HG02938 (cell line): ENCODE measurements at regions not wholly inside any gene's neighbourhood (a gene's known extent, or its start where the extent isn't known, plus 50 kb on each side); places are given as distances from the start of the nearest gene placed in this dataset.
"Not testable (repeated sequence)": the region's sequence is repeated elsewhere in the genome, so short reads cannot be mapped to it uniquely, and the experiment has no call there.

Experiments used
- ATAC-seq: cut with Tn5 transposase; IDR thresholded peaks from one replicate; pipeline ENCODE4 v1.9.1; 2021; ENCODE audit warnings: mild to moderate bottlenecking, moderate library complexity; ENCODE audit not compliant: unreplicated experiment

DNA sequence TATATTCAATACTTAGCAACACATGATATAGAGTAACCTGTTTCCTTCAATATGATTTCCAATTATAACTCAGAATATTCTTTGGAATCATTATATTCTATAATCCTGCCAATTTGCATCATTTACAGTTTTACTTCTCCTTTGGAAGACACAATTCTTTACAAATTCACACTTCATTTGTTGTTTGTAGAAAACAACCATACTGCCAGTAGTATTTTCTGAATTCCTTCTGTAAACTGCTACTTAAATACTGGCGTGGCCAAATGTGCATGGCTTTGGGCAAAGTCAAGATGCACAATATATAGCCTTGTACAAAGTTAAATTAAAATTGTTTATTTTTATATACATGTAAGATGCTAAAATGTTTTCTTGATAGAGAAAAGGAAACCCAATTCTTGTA lies 687.1 kb upstream of the NEGR1 start:
- ATAC-seq = no peak

DNA sequence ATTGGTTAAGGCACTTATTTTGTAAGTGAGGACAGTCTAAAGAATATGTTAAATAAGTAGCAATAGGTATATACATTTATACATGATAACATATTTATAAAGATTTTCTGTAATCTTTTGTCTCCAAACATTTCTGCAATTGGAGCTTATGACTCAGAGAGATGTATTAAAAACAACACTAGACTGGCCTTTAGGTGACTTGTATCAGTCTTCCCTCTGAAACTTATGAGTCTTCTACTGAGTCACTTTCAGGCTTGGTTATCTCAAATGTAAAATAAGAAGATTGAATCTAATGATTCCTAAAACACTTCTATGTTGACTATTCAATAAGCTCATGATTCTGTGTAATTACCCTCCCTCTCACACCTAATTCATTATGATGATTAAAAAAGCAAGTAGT lies 672.6 kb upstream of the NEGR1 start:
- no peak for ATAC-seq

DNA sequence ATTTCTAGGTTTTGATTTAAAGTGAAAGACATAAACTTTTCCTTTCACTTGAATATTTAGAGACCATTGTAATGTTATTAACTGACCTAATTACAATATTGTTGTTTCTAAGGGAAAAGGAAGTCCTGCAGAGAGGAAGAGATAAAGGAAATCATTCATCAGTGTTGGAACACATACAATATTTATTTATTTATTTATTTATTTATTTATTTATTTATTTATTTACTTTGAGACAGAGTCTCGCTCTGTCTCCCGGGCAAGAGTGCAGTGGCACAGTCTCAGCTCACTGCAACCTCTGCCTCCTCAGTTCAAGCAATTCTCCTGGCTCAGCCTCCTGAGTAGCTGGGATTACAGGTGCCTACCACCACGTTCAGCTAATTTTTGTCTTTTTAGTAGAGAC lies 668.6 kb upstream of the NEGR1 start:
- ATAC-seq = not testable (repeated sequence)

DNA sequence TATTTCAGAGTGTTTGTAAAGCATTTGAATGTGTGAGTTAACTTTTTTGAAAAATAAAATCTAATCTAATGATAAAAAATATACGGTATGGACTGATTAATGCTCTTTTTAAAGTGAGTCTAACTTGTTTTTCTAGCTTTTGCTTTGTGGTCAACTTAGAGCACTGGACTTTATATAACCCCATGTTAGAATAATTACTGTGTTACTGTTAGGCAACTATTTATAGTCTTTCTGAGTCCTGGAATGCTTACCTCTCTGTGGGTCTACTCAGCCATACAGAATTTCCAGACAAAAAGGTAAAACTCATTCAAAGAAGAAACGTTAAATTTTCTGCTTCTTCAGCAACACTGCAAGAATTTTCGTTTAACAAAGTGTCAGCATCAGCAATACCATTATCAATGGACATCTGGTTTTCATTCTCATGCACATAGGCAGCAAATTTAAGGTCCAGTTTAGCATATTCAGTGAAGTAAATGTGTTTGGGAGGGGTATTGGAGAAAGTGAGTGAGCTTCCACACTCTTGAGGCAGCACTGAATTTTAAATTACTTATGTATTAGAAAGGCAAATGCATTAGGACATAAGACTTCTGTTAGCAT lies 664.7 kb upstream of the NEGR1 start:
- ATAC-seq = no peak

DNA sequence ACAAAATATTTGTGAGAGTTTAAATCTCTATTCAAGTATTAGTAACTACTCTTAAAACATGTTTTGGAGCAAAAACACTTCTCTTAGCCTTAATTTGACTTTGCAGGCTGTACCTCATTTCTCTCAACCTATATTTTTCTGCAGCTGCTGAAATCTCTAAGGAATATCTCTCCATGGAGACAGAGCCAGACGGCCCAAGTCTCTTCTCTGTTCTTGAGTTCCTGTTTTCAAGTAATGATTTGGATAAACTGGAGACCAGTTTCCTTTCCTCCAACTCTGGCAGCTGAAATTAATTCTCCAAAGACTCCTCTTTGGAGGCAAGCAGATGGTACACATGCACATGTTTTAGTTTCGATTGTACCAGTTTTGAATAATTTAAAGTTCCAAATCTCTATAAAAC lies 659.7 kb upstream of the NEGR1 start:
- no peak for ATAC-seq

DNA sequence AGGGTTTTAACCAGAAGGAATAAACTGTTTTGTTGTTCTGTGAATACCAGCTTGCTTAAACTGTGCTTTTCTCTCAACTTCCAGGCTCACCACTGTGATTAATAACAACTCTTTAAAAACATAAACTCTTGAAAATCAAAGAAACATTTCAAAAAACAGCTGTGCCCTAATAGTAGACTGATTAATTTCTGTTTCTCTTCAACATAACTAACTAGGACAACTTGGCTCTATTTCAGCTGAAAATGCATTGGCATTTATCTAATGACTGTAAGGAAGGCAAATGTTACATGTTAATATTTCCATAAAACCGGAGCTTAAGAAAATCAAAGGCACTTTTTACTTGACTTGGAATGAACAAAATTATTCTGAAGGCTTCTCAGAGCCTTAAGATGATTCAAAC lies 656.1 kb upstream of the NEGR1 start:
- ATAC-seq = no peak

DNA sequence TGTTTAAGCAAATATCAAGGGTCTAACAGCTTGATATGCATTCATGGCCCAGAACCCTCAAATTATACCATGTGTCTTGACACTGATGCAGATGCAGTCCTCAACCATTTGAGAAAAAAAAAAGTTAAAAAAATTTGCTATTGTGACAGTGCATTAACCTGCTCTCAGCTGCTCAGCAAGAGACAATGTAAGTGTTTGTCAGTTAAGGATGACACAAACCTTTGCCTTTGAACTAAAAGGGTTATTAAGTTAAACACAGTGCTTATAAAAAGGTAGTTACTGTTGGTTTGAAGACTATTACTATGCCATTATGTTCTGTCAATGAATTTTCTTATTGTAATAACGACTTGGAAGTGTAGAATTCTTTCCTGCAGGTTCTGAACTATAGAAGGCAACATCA lies 655.6 kb upstream of the NEGR1 start:
- no peak for ATAC-seq

DNA sequence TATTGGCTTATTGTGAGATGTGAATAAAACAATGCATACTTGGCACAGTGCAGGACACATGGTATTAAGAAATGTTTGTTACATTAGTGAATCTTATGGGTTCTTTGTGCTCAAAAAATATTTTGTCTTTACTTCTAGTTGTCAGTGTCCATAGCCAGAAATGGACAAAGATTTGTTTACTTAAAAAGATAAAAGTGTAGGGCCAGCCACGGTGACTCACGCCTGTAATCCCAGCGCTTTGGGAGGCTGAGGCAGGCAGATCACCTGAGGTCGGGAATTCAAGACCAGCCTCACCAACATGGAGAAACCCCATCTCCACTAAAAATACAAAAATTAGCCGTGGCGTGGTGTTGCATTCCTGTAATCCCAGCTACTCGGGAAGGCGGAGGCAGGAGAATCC lies 654.6 kb upstream of the NEGR1 start:
- ATAC-seq = no peak

DNA sequence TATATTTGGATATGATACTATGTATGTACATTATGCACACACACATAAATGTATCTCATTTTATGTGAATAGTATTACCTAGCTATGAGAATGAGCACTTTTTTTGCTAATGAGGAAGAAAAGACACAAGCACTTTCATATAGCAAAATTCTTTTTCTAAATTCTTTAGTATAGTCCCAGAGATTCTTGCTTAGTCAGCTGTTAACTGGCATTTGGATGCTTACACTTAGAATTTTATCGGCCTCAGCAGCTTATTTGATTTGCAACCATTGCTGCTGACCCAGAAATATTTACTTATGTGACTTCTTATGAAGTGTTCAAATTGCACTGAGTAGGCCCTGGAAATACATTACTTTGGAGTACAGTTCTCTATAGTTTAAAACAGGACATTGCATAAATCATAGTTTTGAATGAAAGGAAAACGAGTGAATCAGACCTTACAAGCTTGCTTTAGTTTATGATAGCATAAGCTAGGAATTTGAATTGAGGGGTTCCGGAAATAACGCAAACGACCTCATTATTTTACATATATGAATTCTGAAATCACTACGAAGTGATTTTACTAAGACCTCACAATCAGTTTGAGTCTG lies 653.9 kb upstream of the NEGR1 start:
- ATAC-seq = no peak

DNA sequence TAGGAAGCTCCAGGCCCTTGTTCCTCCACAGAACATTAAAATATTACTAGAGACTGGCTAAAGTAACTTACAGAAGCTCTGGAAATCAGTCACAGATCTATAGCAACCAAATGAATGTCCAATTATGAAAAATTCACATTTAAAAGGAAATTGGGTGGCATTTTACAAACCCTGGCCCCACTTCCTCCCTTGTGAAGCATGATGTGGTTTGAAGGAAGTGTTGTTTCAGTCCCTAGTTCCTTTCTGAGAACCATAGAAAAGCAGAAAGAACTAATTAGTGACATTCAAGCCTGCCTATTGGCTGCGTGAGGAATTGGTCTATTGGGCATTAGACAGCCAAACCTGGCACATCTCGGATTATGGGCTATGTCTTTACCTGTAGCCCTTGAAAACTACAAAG lies 649.7 kb upstream of the NEGR1 start:
- ATAC-seq = no peak

DNA sequence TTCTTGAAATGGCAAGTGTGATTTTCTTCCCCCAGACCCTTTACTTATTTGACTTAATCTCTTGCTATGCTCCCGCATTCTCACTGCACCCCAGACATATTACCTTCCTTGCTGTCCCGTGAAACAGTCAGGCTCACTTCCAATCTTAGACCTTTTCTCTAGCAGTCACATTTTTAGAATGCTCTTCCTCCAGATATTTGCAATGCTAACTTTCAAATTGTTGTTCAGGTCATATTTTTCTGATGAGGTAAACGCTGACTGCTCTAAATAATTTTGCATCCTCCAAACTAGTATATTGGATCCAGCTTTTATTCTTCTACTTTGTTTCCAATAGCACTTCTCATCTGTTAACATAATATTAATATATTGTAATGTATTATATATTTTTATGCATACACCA lies 648.2 kb upstream of the NEGR1 start:
- no peak for ATAC-seq

DNA sequence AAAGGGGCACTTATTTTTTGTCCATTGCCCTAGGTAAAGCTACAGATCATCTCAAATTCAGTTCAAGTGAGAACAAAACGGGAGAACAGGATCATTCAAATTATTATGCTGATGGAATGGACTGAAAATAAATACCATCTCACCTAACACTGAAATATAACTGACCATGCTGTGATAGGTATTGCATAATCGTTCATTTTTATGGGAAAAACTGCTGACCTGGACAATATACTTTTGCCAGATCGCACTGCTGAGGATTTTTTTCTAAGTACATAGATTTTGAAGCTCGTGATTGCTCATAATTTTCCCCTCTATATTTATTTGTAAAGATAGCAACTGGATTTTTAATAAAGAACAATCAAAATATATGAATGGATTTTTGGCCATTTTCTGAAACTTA lies 636.6 kb upstream of the NEGR1 start:
- ATAC-seq = no peak

DNA sequence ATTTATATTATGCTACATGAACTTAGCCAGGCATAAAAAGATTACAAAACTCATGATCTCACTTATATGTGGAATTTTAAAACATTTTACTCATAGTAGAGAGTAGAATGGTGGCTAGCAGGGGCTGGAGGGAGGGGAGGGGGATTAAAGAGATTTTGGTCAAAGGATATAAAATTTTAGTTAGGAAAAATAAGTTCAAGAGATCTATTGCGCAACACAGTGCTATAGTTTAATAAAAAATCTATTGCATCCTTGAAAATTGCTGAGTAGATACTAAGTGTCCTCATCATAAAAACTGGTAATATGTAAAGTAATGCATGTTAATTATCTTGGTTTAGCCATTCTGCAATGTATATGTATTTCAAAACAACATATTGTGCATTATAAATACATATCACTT lies 635.6 kb upstream of the NEGR1 start:
- ATAC-seq = no peak

DNA sequence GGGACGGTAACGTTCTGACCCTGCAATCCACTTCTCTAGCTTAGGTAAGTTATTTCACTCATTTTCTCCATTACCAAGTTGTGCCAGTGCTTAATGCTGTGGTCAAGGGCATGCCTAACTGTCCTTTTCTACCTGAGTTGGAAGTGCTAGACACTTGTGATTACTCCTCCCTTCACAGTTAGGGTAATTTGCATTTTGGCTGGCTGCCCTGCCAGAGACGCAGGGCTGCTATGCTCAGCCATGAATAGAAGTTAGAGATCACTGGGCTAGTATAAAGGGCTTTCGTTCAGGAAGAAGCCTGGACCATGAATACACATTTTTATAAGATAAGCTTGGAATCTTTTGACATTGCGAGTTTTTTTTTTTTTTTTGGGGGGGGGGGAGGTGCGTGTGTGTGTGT lies 633.2 kb upstream of the NEGR1 start:
- ATAC-seq = no peak

DNA sequence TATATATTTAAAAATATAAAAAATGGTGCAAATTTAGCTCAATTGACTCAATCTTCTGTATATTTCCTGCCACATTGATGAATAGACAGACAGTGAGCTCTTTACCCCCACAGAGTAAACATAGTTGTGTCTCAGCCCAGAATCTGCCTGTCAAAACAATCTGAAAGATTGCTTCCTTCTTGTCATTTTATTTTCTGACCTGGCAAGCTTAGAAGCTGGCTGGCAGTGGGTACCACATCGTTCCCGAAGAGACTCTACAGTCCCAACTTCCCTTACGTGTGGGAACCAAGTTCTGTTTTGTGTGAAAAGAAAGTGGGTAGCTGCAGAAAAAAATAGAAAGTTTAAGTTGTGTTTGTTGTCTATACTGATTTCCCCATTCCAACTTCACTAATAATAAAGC lies 629.3 kb upstream of the NEGR1 start:
- ATAC-seq = no peak

DNA sequence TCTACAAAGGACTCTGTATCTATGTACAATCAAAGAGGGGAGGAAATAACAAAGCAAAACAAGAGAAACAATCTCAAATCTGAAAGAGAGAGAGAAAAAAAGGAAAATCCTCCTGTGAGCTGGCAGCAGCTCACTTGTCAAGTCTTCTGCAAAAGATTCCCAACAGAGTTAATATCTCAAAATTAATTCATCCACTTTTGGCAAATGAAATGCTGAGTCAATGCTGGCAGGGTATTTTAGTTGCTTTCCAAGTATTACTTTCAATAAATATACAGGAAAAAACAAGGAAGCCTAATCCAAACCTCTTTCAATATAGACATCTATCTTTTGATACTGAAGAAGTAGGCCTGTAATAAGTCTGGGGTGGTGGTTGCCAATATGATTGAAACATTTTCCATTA lies 613.9 kb upstream of the NEGR1 start:
- ATAC-seq = no peak

DNA sequence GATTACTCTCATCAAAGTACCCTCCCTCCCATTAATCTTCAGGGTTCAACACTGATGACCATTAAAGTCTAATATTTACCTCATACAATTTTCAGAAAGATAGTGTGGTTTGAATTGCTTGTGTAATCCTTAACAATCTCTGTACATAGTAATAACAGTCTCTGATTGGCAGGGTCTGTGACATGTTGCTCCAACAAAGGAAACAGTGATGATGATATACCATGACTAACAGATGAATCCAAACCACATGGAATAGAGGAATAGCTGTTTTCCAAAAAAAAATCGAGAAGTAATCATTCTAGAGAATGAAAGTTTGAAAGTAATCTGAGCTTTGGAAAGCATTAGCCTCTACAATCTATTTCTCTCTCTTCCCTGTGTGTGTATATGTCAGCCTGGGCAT lies 610.1 kb upstream of the NEGR1 start:
- ATAC-seq = no peak

DNA sequence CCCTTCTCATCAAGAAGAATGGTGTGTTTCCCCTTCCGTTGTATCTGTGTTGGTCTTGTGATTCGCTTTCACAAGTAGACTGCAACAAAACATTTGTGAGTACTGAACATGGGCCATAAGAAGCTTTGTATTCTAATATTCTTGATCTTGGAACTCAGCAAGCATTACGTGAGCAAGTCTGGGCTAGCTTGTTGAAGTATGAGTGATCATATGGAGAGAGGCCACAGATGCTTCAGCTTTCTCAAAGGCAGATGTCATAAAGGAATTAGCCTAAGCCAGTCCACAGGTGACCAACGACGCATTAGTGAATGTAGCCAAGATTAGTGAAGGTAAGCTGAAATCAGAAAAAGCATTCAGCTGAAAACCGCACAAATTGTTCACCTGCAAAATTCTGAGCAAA lies 609.6 kb upstream of the NEGR1 start:
- ATAC-seq = no peak

DNA sequence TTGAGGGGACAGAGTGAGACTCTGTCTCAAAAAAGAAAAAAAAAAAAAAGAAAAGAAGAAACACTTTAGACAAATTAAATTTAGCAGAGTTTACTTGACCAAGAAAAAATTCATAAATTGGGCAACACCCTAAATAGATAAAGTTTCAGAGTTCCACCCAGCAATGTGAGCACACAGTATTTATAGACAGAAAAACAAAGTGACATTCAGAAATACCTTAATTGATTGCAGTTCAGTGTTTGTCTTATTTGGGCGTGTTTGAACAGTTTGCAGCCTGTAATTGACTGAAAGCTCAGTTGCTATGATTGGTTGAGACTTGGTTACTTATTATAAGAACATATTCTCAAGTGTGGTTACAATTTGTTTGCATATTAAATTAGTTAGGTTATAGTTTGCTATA lies 603.5 kb upstream of the NEGR1 start:
- no peak for ATAC-seq

DNA sequence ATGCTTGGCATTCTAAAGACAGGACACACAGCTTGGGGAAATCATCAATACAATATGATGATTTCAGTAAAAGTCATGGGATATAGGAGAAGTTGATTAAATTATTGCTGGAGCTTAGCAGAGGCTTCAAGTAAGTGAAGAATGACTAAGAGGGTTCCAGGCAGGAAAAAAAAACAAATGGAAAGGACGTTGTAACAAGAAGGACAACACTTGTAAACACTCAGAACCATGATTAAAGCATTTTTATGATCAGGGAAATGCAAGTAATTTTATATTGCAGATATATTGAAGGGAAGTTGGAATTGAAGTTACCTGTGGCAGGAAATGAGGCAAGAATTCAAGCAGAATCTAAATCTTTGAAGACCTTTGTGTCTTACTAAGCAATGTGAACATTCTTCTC lies 602.7 kb upstream of the NEGR1 start:
- ATAC-seq = no peak

DNA sequence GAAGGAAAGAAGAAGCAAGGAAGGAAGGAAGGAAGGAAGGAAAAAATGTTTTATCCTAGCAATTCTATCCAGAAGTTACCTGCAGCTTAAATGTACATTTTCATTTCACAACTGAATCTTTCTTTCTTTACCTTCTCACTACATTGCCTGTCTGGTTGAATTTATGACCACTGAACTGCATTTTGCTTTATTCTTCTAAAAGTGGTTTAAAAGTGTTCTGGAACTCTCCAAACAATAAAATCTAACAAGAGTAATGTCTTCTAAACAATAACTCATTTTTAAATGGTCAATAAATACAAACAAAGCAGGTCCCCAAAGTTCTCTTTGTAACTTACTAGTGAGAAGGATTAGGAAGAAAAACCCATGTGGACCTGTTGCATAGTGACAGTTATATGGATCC lies 587.5 kb upstream of the NEGR1 start:
- no peak for ATAC-seq

DNA sequence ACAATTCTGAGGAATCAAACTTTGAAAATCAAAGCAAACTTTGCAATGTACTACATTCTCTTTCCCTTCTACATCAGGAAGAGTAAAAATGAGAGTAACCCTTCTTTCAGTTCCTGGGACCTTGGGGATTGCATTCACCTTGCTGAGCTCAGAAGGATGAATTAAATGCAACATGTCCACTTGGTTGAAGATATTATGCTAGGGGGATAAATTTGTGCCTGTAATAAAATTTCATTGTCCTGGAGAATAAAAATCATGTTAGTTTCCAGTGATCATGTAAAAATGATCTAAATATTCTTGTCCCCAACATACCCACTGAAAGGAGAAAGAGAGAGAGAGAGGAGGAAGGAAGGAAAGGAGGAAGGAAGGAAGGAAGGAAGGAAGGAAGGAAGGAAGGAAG lies 587.1 kb upstream of the NEGR1 start:
- no peak for ATAC-seq

DNA sequence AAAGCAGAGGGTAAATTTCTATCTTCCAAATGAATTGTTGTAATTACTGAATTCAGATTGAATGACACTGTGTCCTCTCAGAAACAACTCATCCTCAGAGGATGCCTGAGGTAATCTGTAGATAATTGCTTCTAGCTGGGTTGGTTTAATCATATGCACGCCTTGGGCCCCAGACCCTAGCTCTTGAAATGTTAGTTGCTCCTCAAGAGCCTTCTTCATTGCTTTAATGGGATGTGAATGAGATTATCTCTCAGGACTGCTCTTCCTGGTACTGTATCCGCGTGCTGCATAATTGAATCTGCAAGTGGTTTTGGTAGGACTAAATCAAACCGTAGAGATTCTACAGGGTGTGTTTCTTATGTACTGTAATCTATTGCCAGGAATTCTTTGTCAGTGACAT lies 569.3 kb upstream of the NEGR1 start:
- no peak for ATAC-seq
